HUES48 (cell line): ENCODE measurements at regions not wholly inside any gene's neighbourhood (a gene's known extent, or its start where the extent isn't known, plus 50 kb on each side); places are given as distances from the start of the nearest gene placed in this dataset.

Experiments
- H3K27ac ChIP-seq: one replicate; pipeline ENCODE4 v1.7.0; 2013; ENCODE audit warnings: low read depth, low read length, inconsistent platforms
- H3K27me3 ChIP-seq: 2 replicates; pipeline ENCODE4 v1.6.1; 2013; ENCODE audit warnings: mild to moderate bottlenecking, low read length; ENCODE audit not compliant: control insufficient read depth, insufficient read depth
- H3K36me3 ChIP-seq: 2 replicates; pipeline ENCODE4 v1.6.1; 2013; ENCODE audit warnings: low read length; ENCODE audit not compliant: control insufficient read depth, insufficient read depth
- H3K4me1 ChIP-seq: 2 replicates; pipeline ENCODE4 v1.6.1; 2013; ENCODE audit warnings: mild to moderate bottlenecking, low read length; ENCODE audit not compliant: control insufficient read depth, insufficient read depth
- H3K4me3 ChIP-seq: 2 replicates; pipeline ENCODE4 v1.5.1; 2013; ENCODE audit warnings: mild to moderate bottlenecking, low read depth, low read length
- H3K9ac ChIP-seq: 2 replicates; pipeline ENCODE4 v1.6.1; 2013; ENCODE audit warnings: mild to moderate bottlenecking, low read depth, low read length, moderate library complexity
- H3K9me3 ChIP-seq: 2 replicates; pipeline ENCODE4 v1.6.1; 2013; ENCODE audit warnings: low read length; ENCODE audit not compliant: control insufficient read depth, insufficient read depth

DNA sequence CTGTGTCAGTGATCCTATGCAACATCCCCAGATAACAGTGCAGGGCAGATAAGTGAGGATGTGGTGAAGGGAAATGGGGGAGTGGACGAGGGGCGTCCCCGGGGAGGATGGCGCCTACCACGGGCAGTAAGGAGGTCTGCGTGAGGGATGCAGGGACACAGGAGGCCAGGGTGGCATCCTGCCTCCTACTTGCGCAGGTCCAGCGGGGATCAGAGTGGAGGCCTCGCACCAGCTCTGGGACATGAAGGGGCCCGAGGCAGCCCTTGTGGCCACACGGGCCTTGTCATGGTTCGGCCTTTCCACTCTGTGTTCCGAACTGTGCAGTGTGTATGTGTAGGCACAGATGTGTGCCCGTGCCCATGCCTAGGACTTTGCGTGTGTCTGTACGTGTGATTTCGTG is 1227.5 kb downstream of the BRD1 start:
- Histone ChIP-seq H3K9me3 (no peaks in the 10 kb centered on the region; the same call in 1 of the 2 replicates), H3K4me1 (no peaks in the 10 kb centered on the region), H3K9ac (no peak overlapping the region), H3K4me3 (no peak overlapping the region), H3K27me3 (no peaks in the 10 kb centered on the region), H3K27ac (no peak overlapping the region), H3K36me3 (no peaks in the 10 kb centered on the region)

DNA sequence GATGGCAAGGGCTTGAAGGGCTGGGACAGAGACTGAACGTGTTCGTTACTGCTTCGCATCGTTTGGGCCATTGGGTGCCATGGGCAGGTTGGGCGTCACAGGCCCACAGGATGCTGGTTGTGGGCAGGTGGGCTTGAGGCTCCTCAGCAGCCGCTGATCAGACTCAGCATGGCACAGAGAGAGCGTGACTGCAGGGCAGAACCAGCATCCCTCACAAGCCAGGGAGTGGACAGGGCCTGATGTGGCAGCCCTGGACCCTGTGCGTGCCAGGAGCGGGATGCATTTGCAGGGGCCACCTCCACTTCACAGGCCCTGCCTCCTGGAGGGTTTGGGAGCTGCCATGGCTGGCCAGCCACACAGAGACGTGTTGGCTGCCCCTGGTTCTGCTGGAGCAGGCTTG is 1228.3 kb downstream of the BRD1 start:
- Histone ChIP-seq H3K27ac (no peak overlapping the region), H3K4me3 (no peak overlapping the region), H3K36me3 (no peaks in the 10 kb centered on the region), H3K4me1 (no peaks in the 10 kb centered on the region), H3K9me3 (no peaks in the 10 kb centered on the region), H3K9ac (no peak overlapping the region), H3K27me3 (no peaks in the 10 kb centered on the region)

DNA sequence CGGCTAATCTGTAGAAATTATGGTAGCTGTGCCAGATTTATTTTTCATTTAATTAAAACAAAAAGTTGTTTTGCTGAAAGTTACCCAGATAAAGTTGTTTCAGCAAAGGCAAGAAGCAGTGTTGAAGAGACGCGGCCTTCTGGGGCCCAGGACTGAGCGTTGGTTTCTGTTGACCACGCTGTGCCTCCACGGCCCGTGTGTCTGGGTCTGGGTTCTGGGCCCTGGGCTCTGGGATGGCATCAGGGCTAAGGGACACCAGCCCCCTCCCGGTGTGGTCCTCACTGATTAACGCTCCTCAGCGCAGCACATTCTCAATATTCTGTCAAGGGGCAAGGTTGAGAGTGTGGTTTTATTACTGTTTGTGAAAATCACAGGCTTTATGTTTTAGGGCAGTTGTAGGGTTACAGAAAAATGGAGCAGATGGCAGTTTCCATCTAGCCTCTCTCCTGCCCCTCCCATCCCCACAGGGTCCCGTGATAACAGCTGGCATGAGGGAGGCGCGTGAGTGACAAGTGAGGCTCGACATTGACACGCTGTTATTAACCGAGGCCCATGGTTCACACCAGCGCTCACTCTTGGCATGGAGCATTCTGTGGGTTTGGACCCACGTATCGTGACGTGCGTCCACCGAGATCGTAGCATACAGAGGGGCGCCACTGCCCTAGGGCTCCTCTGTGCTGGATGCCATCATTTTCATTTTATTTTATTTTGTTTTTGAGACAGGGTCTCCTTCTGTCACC is 1231.4 kb downstream of the BRD1 start:
- H3K36me3 ChIP-seq = no peaks in the 10 kb centered on the region
- no peaks in the 10 kb centered on the region for H3K9me3 ChIP-seq
- no peaks in the 10 kb centered on the region for H3K4me1 ChIP-seq
- no peaks in the 10 kb centered on the region for H3K27me3 ChIP-seq
- H3K27ac ChIP-seq = no peak overlapping the region
- H3K9ac ChIP-seq = no peak overlapping the region
- H3K4me3 ChIP-seq = no peak overlapping the region

DNA sequence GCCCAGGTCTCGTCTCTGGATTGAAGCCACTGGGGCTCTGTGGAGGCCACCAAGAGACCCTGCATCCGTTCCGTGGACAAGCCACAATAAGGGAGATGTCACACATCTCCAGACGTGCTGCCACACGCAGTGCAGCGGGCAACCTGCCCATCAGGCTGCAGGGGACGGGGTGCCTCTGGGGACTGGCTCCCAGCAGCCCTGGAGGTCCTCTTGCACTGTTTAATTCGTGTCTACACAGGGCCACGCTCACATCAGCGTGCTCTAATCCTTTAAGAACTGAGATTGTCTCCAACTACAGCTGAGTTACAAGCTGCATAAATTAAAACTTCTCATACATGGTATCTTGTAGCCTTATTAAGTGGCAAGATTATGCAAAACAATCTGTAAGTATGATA is 1232.2 kb downstream of the BRD1 start:
- Histone ChIP-seq H3K9ac (no peak overlapping the region), H3K9me3 (no peaks in the 10 kb centered on the region), H3K36me3 (no peaks in the 10 kb centered on the region), H3K4me3 (no peak overlapping the region), H3K27ac (no peak overlapping the region), H3K27me3 (no peaks in the 10 kb centered on the region), H3K4me1 (no peaks in the 10 kb centered on the region)

DNA sequence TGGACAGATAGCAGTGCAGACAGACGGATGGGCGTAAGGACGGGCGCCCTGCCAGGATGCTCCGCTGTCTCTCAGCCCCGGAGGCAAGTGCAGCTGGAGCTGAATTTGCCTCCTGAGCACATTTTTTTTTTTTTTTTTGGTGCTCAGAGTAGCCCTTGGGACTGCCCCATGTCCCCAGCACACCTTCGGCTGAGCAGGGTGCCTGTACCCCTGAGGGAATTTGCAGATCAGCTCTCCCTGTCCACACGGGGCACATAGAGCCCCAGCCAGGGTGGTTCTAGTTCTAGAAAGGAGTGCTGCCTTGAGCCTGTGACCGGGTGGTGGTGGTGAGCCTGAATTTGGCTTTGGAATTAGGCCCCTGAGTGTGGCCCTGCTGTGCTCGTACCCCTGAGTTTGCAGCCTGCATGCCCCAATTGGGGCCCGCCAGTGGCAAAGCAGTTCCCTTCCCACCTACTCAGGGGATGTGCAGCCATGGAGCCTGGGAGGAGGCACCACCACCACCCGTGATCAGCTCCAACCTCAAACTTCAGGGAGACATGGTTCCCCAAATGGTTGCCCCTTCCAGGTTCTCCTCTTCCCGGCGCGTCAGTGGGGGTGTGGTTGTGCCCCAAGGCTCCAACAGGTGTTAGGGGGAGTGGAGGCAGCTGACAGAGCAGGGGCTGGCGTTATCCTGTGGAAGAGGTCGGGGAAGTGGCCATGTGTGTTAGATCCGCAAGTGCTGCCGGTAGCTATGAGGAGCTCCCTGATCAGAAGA is 1232.7 kb downstream of the BRD1 start:
- Histone ChIP-seq H3K9ac (no peak overlapping the region), H3K4me3 (no peak overlapping the region)

DNA sequence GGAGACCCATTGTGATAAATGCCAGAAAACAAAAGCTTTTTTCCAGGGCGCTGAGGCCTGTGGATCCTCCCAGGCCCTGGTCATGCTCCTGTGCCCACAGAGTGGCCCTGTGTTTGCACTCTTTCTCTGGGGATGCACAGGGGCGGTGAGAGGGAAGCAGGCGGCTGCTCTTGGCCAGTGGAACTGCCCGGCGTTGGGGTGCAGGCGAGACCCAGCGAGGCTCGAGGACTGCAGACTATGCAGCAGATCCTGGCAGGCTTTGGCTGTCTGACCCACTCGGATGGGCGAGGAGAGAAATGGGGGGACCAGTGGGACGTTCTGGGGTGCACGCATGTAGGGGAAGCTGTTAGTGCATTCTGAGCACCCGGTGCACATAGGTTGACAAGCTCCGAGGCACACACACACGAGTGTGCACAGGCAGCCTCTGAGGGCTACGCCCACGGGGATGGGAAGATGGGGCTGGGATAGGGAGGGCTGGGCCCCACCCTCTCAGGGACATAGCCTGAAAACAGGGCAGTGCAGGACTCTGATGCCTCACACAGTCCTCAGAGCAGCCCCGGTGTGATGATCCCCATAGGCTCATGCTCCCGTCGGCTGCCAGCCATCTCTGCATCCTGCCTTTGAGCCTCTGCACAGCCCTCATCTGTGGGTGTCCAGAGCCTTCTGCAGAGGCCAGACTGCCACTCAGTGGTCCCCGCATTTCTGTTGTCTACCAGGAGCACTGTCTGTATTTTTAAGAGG is 1233.5 kb downstream of the BRD1 start:
- no peaks in the 10 kb centered on the region for H3K9me3 ChIP-seq
- no peak overlapping the region for H3K9ac ChIP-seq
- H3K4me1 ChIP-seq = no peaks in the 10 kb centered on the region

More for the DNA sequence above, 1232.7 kb downstream of the BRD1 start:
- no peak overlapping the region for H3K27ac ChIP-seq
- no peaks in the 10 kb centered on the region for H3K9me3 ChIP-seq
- no peaks in the 10 kb centered on the region for H3K27me3 ChIP-seq
- no peaks in the 10 kb centered on the region for H3K36me3 ChIP-seq
- no peaks in the 10 kb centered on the region for H3K4me1 ChIP-seq

DNA sequence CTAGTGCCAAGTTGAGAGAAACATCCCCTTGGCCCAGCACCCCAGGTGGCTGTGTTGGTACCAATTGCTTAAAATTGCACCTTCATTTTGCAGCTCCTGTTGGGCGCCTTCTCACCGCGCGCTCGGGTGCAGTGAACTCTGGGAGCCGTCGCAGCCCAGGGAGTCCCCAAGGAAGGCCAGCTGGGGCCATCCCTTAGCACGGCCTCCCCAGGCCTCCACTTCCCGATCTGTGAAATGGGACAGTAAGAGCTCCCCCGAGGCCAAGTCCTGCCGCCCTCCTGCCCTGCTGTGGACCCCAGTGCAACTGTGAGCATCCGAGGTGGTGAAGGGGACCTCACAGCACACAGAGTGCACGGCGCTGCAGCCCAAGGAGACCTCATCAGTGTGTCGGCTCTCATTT is 1234.1 kb downstream of the BRD1 start:
- Histone ChIP-seq H3K36me3 (no peaks in the 10 kb centered on the region), H3K9ac (no peak overlapping the region), H3K9me3 (no peaks in the 10 kb centered on the region), H3K4me3 (no peak overlapping the region), H3K27me3 (no peaks in the 10 kb centered on the region), H3K27ac (no peak overlapping the region), H3K4me1 (no peaks in the 10 kb centered on the region)

More for the DNA sequence above, 1233.5 kb downstream of the BRD1 start:
- H3K27me3 ChIP-seq = no peaks in the 10 kb centered on the region
- no peak overlapping the region for H3K27ac ChIP-seq
- no peaks in the 10 kb centered on the region for H3K36me3 ChIP-seq
- no peak overlapping the region for H3K4me3 ChIP-seq

DNA sequence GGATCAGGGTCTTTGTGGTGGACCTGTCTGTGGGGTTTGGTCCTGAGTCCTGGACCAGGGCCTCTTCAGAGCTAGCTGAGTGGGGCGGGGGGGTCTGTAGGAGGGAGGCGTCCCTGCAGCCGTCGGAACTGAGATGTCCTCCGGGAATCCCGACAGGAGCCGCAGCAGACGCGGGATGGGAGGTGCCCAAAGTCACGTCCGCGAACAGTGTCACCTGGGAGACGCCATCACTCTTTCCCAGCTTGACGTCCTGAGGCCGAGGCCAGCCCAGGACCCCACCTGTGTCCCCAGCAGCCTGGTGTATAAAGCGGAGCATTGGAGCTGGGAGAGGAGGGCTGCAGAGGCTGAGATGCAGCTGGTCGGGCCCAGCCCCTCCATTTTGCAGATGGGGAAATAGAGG is 1234.7 kb downstream of the BRD1 start:
- no peak overlapping the region for H3K9ac ChIP-seq
- H3K9me3 ChIP-seq = no peaks in the 10 kb centered on the region
- H3K27ac ChIP-seq = no peak overlapping the region
- no peaks in the 10 kb centered on the region for H3K27me3 ChIP-seq
- H3K36me3 ChIP-seq = no peaks in the 10 kb centered on the region
- no peak overlapping the region for H3K4me3 ChIP-seq
- no peaks in the 10 kb centered on the region for H3K4me1 ChIP-seq

DNA sequence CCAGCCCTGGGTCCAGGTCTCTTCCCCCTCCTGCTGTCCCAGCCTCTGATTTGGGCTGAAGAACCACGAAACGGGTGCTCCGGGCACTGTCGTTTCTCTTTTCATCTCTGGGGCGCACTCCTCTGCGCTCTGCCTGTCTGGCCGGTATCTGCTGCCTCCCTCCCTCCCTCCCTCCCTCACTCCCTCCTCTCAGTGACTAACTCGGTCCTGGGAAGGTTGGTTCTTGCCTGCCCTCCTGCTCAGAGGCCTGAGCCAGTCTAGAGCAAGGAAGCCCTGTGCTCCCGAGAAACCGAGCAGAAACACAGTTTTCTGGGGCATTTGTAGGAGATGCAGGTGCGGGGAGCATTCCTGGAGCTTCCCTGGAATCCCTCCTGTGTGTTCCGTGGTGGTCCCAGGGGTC is 1235.2 kb downstream of the BRD1 start:
- no peaks in the 10 kb centered on the region for H3K27me3 ChIP-seq
- H3K9ac ChIP-seq = no peak overlapping the region
- no peak overlapping the region for H3K4me3 ChIP-seq
- H3K9me3 ChIP-seq = no peaks in the 10 kb centered on the region
- no peaks in the 10 kb centered on the region for H3K4me1 ChIP-seq
- H3K36me3 ChIP-seq = no peaks in the 10 kb centered on the region
- H3K27ac ChIP-seq = no peak overlapping the region

DNA sequence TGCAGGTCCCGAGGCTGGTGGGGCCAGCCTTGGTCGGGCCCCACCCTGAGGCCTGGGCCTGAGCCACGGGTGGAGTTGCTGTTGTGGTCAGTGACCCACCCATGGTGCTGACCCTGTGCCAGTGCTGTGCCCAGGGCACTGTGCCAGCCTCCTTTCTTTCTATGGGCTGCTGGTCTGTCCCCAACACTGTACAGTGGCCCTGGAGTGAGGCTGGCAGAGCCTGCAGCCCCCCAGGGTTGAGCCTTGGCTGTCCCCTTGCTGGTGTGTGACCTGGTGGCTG is 1235.7 kb downstream of the BRD1 start:
- H3K36me3 ChIP-seq = no peaks in the 10 kb centered on the region
- H3K27ac ChIP-seq = no peak overlapping the region
- H3K27me3 ChIP-seq = no peaks in the 10 kb centered on the region
- H3K4me1 ChIP-seq = no peaks in the 10 kb centered on the region
- no peak overlapping the region for H3K4me3 ChIP-seq
- H3K9ac ChIP-seq = no peak overlapping the region
- no peaks in the 10 kb centered on the region for H3K9me3 ChIP-seq
